GM12878 (cell line): ENCODE measurements at regions not wholly inside any gene's neighbourhood (a gene's known extent, or its start where the extent isn't known, plus 50 kb on each side); places are given as distances from the start of the nearest gene placed in this dataset.
A peak's percentile ranks its signal among the peaks of the same experiment; 100 is the strongest.

Experiments used
- BACH1 ChIP-seq: fragments of 450-650 bp; IDR thresholded peaks from 2 replicates; pipeline ENCODE4 v1.6.1; 2017; ENCODE audit warnings: mild to moderate bottlenecking, borderline replicate concordance
- BCL11A ChIP-seq: IDR thresholded peaks from 2 replicates; pipeline ENCODE4 v1.6.1; 2011; ENCODE audit warnings: low read depth, low read length
- CBX3 ChIP-seq: fragments of 200-600 bp; sonication (generic); IDR thresholded peaks from 2 replicates; pipeline ENCODE4 v1.6.1; 2016; ENCODE audit warnings: low read depth, borderline replicate concordance
- FOXM1 ChIP-seq: IDR thresholded peaks from 2 replicates; pipeline ENCODE4 v1.6.1; 2012; ENCODE audit warnings: low read depth, mild to moderate bottlenecking, inconsistent platforms, low read length, moderate library complexity
- IRF4 ChIP-seq: IDR thresholded peaks from 2 replicates; pipeline ENCODE4 v1.6.1; 2011; ENCODE audit warnings: low read depth, low read length
- NBN ChIP-seq: fragments of 450-650 bp; IDR thresholded peaks from 2 replicates; pipeline ENCODE4 v1.6.1; 2016
- PAX5 ChIP-seq: IDR thresholded peaks from 2 replicates; pipeline ENCODE4 v1.6.1; 2011; ENCODE audit warnings: low read depth, low read length, borderline replicate concordance
- SRF ChIP-seq, 2 experiments: IDR thresholded peaks; 2 replicates each; pipeline ENCODE4 v1.6.1; 2011; ENCODE audit warnings: low read depth in 2 of 2, low read length in 2 of 2, mild to moderate bottlenecking in 1 of 2, moderate library complexity in 1 of 2
- TAF1 ChIP-seq: IDR thresholded peaks from 2 replicates; pipeline ENCODE4 v1.6.1; 2011; ENCODE audit warnings: mild to moderate bottlenecking, low read depth, low read length, borderline replicate concordance
- TF ChIP-seq, protein P1 (sequence below): IDR thresholded peaks from 2 replicates; pipeline ENCODE4 v1.6.1; 2011; ENCODE audit warnings: borderline replicate concordance, low read depth, mild to moderate bottlenecking, moderate library complexity, mixed read lengths, low read length; ENCODE audit not compliant: insufficient read depth; ENCODE audit errors: extremely low read length
- TF ChIP-seq, protein P2 (sequence below): IDR thresholded peaks from 2 replicates; pipeline ENCODE4 v1.6.1; 2012; ENCODE audit warnings: low read depth, low read length, improper control_type of control experiment
- TF ChIP-seq, protein P3 (sequence below): fragments of 450-650 bp; IDR thresholded peaks from 2 replicates; pipeline ENCODE4 v1.6.1; 2017; ENCODE audit warnings: mild to moderate bottlenecking
- TF ChIP-seq, protein P4 (sequence below): fragments of 450-650 bp; formaldehyde crosslinking; IDR thresholded peaks from 2 replicates; pipeline ENCODE4 v1.4.0; 2020; ENCODE audit warnings: mild to moderate bottlenecking, moderate library complexity

DNA sequence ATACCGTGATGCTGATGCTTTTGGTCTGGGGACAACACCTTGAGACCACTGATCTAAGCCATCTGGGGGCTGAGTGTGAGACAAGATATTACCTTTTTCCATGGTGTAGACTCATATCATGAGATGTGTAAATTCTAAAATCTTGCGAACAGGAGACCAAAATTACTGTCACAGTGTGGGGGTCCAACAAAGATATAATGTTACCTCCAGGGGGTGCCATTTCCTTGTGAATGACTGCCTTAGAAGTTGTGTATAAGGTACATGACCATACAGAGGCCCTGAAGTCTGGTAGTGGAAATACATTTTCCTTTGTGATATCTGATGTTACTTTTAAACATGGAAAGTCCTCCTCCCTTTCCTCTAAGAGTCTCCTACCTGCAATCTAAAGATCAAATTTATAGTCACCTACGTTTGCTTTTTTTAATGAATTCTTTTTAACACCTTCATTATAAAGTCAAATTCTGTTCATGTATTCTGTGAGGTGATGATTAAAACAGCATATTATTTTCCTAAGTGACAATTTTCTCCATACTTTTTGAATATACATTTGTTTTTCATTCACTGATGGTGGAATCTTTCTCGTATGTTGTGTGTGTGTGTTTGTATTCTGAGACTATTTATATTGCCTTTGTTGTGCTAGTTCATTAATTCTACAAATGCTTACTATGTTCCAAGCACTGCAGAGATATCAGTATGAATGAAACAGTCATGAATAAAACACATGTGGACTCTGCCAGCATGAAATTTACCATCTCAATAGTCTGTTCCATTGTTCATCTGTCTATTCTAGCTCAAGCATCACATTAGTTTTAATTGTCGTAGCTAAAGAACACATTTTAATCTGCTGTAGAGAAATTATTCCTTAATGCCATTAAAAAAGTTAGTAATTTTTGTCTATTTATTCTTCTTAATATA lies 113.7 kb downstream of the RFC3 start (continued):
- TF ChIP-seq, protein P1, sequence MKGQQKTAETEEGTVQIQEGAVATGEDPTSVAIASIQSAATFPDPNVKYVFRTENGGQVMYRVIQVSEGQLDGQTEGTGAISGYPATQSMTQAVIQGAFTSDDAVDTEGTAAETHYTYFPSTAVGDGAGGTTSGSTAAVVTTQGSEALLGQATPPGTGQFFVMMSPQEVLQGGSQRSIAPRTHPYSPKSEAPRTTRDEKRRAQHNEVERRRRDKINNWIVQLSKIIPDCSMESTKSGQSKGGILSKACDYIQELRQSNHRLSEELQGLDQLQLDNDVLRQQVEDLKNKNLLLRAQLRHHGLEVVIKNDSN, result no peak
- TF ChIP-seq TAF1, result no peak
- TF ChIP-seq SRF (IDR thresholded peaks at IDR 0.05; ENCODE audit: low read depth in 2 of 2, low read length in 2 of 2), result no peak
- TF ChIP-seq IRF4, result no peak
- TF ChIP-seq, protein P2, sequence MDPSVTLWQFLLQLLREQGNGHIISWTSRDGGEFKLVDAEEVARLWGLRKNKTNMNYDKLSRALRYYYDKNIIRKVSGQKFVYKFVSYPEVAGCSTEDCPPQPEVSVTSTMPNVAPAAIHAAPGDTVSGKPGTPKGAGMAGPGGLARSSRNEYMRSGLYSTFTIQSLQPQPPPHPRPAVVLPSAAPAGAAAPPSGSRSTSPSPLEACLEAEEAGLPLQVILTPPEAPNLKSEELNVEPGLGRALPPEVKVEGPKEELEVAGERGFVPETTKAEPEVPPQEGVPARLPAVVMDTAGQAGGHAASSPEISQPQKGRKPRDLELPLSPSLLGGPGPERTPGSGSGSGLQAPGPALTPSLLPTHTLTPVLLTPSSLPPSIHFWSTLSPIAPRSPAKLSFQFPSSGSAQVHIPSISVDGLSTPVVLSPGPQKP, result no peak
- TF ChIP-seq, protein P3, sequence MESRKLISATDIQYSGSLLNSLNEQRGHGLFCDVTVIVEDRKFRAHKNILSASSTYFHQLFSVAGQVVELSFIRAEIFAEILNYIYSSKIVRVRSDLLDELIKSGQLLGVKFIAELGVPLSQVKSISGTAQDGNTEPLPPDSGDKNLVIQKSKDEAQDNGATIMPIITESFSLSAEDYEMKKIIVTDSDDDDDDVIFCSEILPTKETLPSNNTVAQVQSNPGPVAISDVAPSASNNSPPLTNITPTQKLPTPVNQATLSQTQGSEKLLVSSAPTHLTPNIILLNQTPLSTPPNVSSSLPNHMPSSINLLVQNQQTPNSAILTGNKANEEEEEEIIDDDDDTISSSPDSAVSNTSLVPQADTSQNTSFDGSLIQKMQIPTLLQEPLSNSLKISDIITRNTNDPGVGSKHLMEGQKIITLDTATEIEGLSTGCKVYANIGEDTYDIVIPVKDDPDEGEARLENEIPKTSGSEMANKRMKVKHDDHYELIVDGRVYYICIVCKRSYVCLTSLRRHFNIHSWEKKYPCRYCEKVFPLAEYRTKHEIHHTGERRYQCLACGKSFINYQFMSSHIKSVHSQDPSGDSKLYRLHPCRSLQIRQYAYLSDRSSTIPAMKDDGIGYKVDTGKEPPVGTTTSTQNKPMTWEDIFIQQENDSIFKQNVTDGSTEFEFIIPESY, result no peak
- no peak for TF ChIP-seq BCL11A
- no peak for TF ChIP-seq PAX5
- no peak for TF ChIP-seq CBX3
- TF ChIP-seq NBN, result no peak
- TF ChIP-seq, protein P4, sequence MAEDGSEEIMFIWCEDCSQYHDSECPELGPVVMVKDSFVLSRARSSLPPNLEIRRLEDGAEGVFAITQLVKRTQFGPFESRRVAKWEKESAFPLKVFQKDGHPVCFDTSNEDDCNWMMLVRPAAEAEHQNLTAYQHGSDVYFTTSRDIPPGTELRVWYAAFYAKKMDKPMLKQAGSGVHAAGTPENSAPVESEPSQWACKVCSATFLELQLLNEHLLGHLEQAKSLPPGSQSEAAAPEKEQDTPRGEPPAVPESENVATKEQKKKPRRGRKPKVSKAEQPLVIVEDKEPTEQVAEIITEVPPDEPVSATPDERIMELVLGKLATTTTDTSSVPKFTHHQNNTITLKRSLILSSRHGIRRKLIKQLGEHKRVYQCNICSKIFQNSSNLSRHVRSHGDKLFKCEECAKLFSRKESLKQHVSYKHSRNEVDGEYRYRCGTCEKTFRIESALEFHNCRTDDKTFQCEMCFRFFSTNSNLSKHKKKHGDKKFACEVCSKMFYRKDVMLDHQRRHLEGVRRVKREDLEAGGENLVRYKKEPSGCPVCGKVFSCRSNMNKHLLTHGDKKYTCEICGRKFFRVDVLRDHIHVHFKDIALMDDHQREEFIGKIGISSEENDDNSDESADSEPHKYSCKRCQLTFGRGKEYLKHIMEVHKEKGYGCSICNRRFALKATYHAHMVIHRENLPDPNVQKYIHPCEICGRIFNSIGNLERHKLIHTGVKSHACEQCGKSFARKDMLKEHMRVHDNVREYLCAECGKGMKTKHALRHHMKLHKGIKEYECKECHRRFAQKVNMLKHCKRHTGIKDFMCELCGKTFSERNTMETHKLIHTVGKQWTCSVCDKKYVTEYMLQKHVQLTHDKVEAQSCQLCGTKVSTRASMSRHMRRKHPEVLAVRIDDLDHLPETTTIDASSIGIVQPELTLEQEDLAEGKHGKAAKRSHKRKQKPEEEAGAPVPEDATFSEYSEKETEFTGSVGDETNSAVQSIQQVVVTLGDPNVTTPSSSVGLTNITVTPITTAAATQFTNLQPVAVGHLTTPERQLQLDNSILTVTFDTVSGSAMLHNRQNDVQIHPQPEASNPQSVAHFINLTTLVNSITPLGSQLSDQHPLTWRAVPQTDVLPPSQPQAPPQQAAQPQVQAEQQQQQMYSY (CRISPR knock-in tag), result no peak
- 0 out of 2 replicates have a peak, but pooled peaks have one; percentile 24 for TF ChIP-seq FOXM1
- TF ChIP-seq BACH1, result no peak
